CD8-positive, alpha-beta memory T cell (primary cell): ENCODE measurements at regions not wholly inside any gene's neighbourhood (a gene's known extent, or its start where the extent isn't known, plus 50 kb on each side); places are given as distances from the start of the nearest gene placed in this dataset.
"Not testable (repeated sequence)": the region's sequence is repeated elsewhere in the genome, so short reads cannot be mapped to it uniquely, and the experiment has no call there.

Source experiments
- CTCF ChIA-PET: fragments of 350-600 bp; sonication (Branson Sonifier 250); formaldehyde crosslinking; loops from one replicate; lab custom pipeline; 2021; ENCODE audit warnings: antibody characterized with exemption; lab: Charles Lee
- POLR2A ChIA-PET: fragments of 350-600 bp; sonication (Branson Sonifier 250); formaldehyde crosslinking; loops from one replicate; lab custom pipeline; 2021; ENCODE audit warnings: antibody characterized with exemption; lab: Charles Lee
- DNase-seq, 5 donors: peaks; one replicate each; pipeline versions ENCODE4 v3.0.0 to v3.0.0-alpha.2; 2020 to 2022; ENCODE audit warnings: mixed read lengths in 1 of 5
- H3K27ac ChIP-seq: one replicate; pipeline ENCODE4 v1.7.0; 2013; ENCODE audit warnings: low read depth, mild to moderate bottlenecking, low read length, moderate library complexity
- H3K27me3 ChIP-seq: 2 replicates; pipeline ENCODE4 v1.7.0; 2013; ENCODE audit warnings: low read length, mild to moderate bottlenecking; ENCODE audit not compliant: insufficient read depth, poor library complexity, severe bottlenecking
- H3K36me3 ChIP-seq: 2 replicates; pipeline ENCODE4 v1.7.0; 2013; ENCODE audit warnings: mild to moderate bottlenecking, low read length, moderate library complexity; ENCODE audit not compliant: insufficient read depth
- H3K4me1 ChIP-seq: 2 replicates; pipeline ENCODE4 v1.7.0; 2013; ENCODE audit warnings: mild to moderate bottlenecking, low read length, moderate library complexity; ENCODE audit not compliant: insufficient read depth
- H3K4me3 ChIP-seq: 2 replicates; pipeline ENCODE4 v1.7.0; 2013; ENCODE audit warnings: mild to moderate bottlenecking, low read length
- H3K9me3 ChIP-seq: 2 replicates; pipeline ENCODE4 v1.7.0; 2013; ENCODE audit warnings: mild to moderate bottlenecking, low read length
- H3K27ac Mint-ChIP-seq, 8 donors: one replicate each; pipeline ENCODE4 v1.8.0; 2020 to 2021; ENCODE audit warnings: mixed read lengths in 8 of 8, mild to moderate bottlenecking in 6 of 8, inconsistent platforms in 3 of 8, moderate library complexity in 3 of 8
- H3K27me3 Mint-ChIP-seq, 2 donors: one replicate each; pipeline ENCODE4 v1.8.0; 2020 to 2021; ENCODE audit warnings: mixed read lengths in 2 of 2, mild to moderate bottlenecking in 1 of 2, moderate library complexity in 1 of 2
- H3K36me3 Mint-ChIP-seq, 3 donors: one replicate each; pipeline ENCODE4 v1.8.0; 2020 to 2021; ENCODE audit warnings: mixed read lengths in 3 of 3, inconsistent platforms in 1 of 3, mild to moderate bottlenecking in 1 of 3
- H3K4me1 Mint-ChIP-seq, 3 donors: one replicate each; pipeline ENCODE4 v1.8.0; 2020 to 2021; ENCODE audit warnings: mixed read lengths in 3 of 3, inconsistent platforms in 1 of 3, mild to moderate bottlenecking in 1 of 3
- H3K4me3 Mint-ChIP-seq, 7 donors: one replicate each; pipeline ENCODE4 v1.8.0; 2020 to 2021; ENCODE audit warnings: mixed read lengths in 7 of 7, mild to moderate bottlenecking in 6 of 7, moderate library complexity in 4 of 7, inconsistent platforms in 2 of 7
- H3K9me3 Mint-ChIP-seq, 5 donors: one replicate each; pipeline ENCODE4 v1.8.0; 2020 to 2022; ENCODE audit warnings: mixed read lengths in 5 of 5, mild to moderate bottlenecking in 3 of 5, moderate library complexity in 2 of 5, inconsistent platforms in 1 of 5

- Histone ChIP-seq H3K36me3 (no peaks in the 10 kb centered on the region), H3K27ac (no peak overlapping the region), H3K4me1 (no peaks in the 10 kb centered on the region), H3K4me3 (no peak overlapping the region), H3K27me3 (no peaks in the 10 kb centered on the region), H3K9me3 (no peaks in the 10 kb centered on the region)
- Mint-ChIP-seq H3K4me1 (no peaks in the 10 kb centered on the region), H3K9me3 (peaks cover 0 to 2% (median 0%) of the 10 kb centered on the region in 5 donors), H3K36me3 (no peaks in the 10 kb centered on the region), H3K27ac (no peak overlapping the region), H3K27me3 (peaks cover 14 to 25% of the 10 kb centered on the region in 2 donors), H3K4me3 (no peak overlapping the region)
- CTCF ChIA-PET = no interaction called here
- DNase-seq = no peak
- POLR2A ChIA-PET = no interaction called here
These were observed 81.8 kb upstream of the ALCAM start for GRCh38 chr3:105284876-105285275.

DNA sequence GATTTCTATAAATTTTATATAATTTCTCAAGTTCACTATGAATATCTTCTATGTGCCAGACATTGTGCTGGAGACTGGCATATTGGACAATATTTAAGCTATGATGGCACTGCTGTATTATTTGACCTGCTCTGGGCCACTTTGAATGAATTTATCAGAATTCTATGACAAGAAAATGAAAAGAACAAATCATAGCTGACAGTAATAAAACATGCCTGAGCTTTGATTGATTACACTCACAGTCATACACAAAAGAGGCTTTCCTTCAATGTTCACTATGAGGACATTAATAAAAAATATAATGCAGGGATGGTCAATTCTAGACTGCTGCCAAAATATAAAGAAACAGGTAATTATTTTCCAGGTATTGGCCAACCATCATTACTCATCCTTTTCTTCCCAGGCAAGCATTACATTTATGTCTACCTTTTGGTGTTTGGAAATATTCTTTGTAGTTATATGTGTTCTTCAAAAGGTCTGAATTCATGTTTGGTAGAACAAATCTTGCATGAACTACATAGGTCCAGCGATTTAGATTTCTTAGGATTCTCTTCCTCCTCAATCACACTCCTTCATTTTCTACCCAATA is 81.0 kb upstream of the ALCAM start:
- Histone ChIP-seq H3K36me3 (no peaks in the 10 kb centered on the region), H3K27me3 (no peaks in the 10 kb centered on the region), H3K9me3 (no peaks in the 10 kb centered on the region), H3K4me1 (no peaks in the 10 kb centered on the region), H3K27ac (no peak overlapping the region), H3K4me3 (no peak overlapping the region)
- H3K9me3 Mint-ChIP-seq = peaks cover 0 to 4% (median 0%) of the 10 kb centered on the region in 5 donors
- POLR2A ChIA-PET = no interaction called here
- no peaks in the 10 kb centered on the region for H3K36me3 Mint-ChIP-seq
- H3K27me3 Mint-ChIP-seq = peaks cover 14 to 25% of the 10 kb centered on the region in 2 donors
- H3K4me1 Mint-ChIP-seq = no peaks in the 10 kb centered on the region
- no peak overlapping the region for H3K4me3 Mint-ChIP-seq
- no peak for DNase-seq
- no peak overlapping the region for H3K27ac Mint-ChIP-seq
- CTCF ChIA-PET = no interaction called here

DNA sequence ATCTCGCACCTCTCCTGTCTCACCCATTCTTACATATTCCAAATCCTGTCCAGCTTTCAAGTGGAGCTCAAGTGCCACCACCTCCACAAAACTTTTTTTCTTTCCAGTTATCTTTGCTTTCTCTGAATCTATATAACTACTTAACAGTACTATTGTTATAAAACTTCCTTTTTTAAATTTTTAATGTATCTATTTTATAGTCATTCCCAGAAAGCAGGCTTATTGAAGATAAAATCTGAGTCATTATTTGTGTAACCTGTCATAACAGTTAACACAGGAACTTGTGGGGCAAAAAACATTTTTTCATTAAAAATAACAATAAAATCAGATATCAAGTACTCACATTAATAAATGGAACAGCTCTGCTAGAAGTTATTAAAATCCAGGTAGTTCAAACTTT is 73.3 kb upstream of the ALCAM start:
- no peaks in the 10 kb centered on the region for H3K36me3 Mint-ChIP-seq
- Histone ChIP-seq H3K4me1 (no peaks in the 10 kb centered on the region), H3K27me3 (no peaks in the 10 kb centered on the region), H3K9me3 (no peaks in the 10 kb centered on the region), H3K4me3 (no peak overlapping the region), H3K36me3 (no peaks in the 10 kb centered on the region), H3K27ac (no peak overlapping the region)
- no peak overlapping the region for H3K27ac Mint-ChIP-seq
- no peaks in the 10 kb centered on the region for H3K4me1 Mint-ChIP-seq
- H3K9me3 Mint-ChIP-seq = peaks cover 0 to 11% (median 8%) of the 10 kb centered on the region in 5 donors
- ChIA-PET CTCF (no interaction called here), POLR2A (no interaction called here)
- peaks cover 3 to 12% of the 10 kb centered on the region in 2 donors for H3K27me3 Mint-ChIP-seq
- H3K4me3 Mint-ChIP-seq = no peak overlapping the region
- DNase-seq = no peak

- POLR2A ChIA-PET, H3K36me3 Mint-ChIP-seq: not testable (repeated sequence)
These were observed 70.4 kb upstream of the ALCAM start for GRCh38 chr3:105296182-105296822.

GRCh38 chr3:105304487-105304886 is 62.2 kb upstream of the ALCAM start:
- H3K4me3 Mint-ChIP-seq = no peak overlapping the region
- H3K4me1 ChIP-seq = no peaks in the 10 kb centered on the region
- H3K27me3 Mint-ChIP-seq = peaks cover 5% of the 10 kb centered on the region in 2 donors
- ChIA-PET POLR2A (no interaction called here), CTCF (no interaction called here)
- no peaks in the 10 kb centered on the region for H3K36me3 Mint-ChIP-seq
- H3K4me1 Mint-ChIP-seq = no peaks in the 10 kb centered on the region
- H3K27ac ChIP-seq = no peak overlapping the region
- H3K4me3 ChIP-seq = no peak overlapping the region
- H3K27me3 ChIP-seq = no peaks in the 10 kb centered on the region
- no peak overlapping the region for H3K27ac Mint-ChIP-seq
- no peaks in the 10 kb centered on the region for H3K36me3 ChIP-seq
- H3K9me3 Mint-ChIP-seq = peaks cover 12 to 28% (median 21%) of the 10 kb centered on the region in 5 donors
- DNase-seq = no peak
- H3K9me3 ChIP-seq = no peaks in the 10 kb centered on the region

More at GRCh38 chr3:105296182-105296822, 70.4 kb upstream of the ALCAM start:
- H3K27ac ChIP-seq, H3K4me3 Mint-ChIP-seq, H3K27ac Mint-ChIP-seq, CTCF ChIA-PET, H3K27me3 ChIP-seq, H3K4me3 ChIP-seq, H3K4me1 ChIP-seq, H3K36me3 ChIP-seq, DNase-seq, H3K9me3 ChIP-seq, H3K4me1 Mint-ChIP-seq: not testable (repeated sequence)
- H3K9me3 Mint-ChIP-seq = peaks cover 0 to 13% (median 8%) of the 10 kb centered on the region in 5 donors
- H3K27me3 Mint-ChIP-seq = peaks cover 3 to 12% of the 10 kb centered on the region in 2 donors

GRCh38 chr3:105315144-105315543 is 51.6 kb upstream of the ALCAM start:
- POLR2A ChIA-PET = no interaction called here
- Mint-ChIP-seq H3K27me3 (peaks cover 2 to 6% of the 10 kb centered on the region in 2 donors), H3K4me3 (no peak overlapping the region)

GRCh38 chr3:105315815-105316214 is 50.9 kb upstream of the ALCAM start:
- peaks cover 0 to 1% (median 0%) of the 10 kb centered on the region in 5 donors for H3K9me3 Mint-ChIP-seq

More at GRCh38 chr3:105315144-105315543, 51.6 kb upstream of the ALCAM start:
- H3K9me3 ChIP-seq = no peaks in the 10 kb centered on the region
- H3K27ac ChIP-seq = no peak overlapping the region
- H3K36me3 Mint-ChIP-seq = no peaks in the 10 kb centered on the region
- CTCF ChIA-PET = no interaction called here
- no peak overlapping the region for H3K4me3 ChIP-seq
- H3K4me1 Mint-ChIP-seq = no peaks in the 10 kb centered on the region
- DNase-seq = no peak
- H3K27ac Mint-ChIP-seq = no peak overlapping the region
- H3K27me3 ChIP-seq = no peaks in the 10 kb centered on the region
- H3K36me3 ChIP-seq = no peaks in the 10 kb centered on the region
- no peaks in the 10 kb centered on the region for H3K4me1 ChIP-seq
- H3K9me3 Mint-ChIP-seq = peaks cover 0 to 6% (median 0%) of the 10 kb centered on the region in 5 donors

DNA sequence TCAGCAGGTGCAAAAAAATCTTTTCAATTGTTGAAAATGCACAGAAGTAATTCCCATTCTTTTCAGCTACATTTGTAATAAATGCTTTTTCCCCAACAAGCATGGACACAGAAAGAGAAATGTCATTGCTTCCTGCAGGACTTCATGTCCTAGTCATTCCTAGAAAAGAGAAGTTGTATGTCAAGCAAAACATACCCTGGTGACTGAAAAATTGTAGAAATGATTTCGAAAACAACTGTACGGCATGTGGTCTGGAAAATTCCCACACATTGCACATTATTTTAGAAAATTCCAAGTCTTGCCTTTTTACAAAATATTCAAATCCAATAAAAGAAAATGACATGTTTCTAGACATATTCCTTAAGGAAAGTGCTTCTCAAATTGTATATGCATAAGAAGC is 50.4 kb upstream of the ALCAM start:
- H3K4me3 ChIP-seq = no peak overlapping the region
- Mint-ChIP-seq H3K4me1 (no peaks in the 10 kb centered on the region), H3K27me3 (peaks cover 2 to 6% of the 10 kb centered on the region in 2 donors), H3K4me3 (no peak overlapping the region), H3K27ac (no peak overlapping the region), H3K36me3 (no peaks in the 10 kb centered on the region), H3K9me3 (no peaks in the 10 kb centered on the region)
- no peak overlapping the region for H3K27ac ChIP-seq
- ChIA-PET POLR2A (no interaction called here), CTCF (no interaction called here)
- no peaks in the 10 kb centered on the region for H3K27me3 ChIP-seq
- H3K36me3 ChIP-seq = no peaks in the 10 kb centered on the region
- H3K4me1 ChIP-seq = no peaks in the 10 kb centered on the region
- no peak for DNase-seq
- H3K9me3 ChIP-seq = no peaks in the 10 kb centered on the region

More at GRCh38 chr3:105315815-105316214, 50.9 kb upstream of the ALCAM start:
- peaks cover 2 to 6% of the 10 kb centered on the region in 2 donors for H3K27me3 Mint-ChIP-seq
- Histone ChIP-seq H3K4me3 (no peak overlapping the region), H3K36me3 (no peaks in the 10 kb centered on the region), H3K4me1 (no peaks in the 10 kb centered on the region), H3K9me3 (no peaks in the 10 kb centered on the region), H3K27me3 (no peaks in the 10 kb centered on the region), H3K27ac (no peak overlapping the region)
- H3K27ac Mint-ChIP-seq = no peak overlapping the region
- CTCF ChIA-PET = no interaction called here
- no peaks in the 10 kb centered on the region for H3K36me3 Mint-ChIP-seq
- POLR2A ChIA-PET = no interaction called here
- no peaks in the 10 kb centered on the region for H3K4me1 Mint-ChIP-seq
- no peak for DNase-seq
- H3K4me3 Mint-ChIP-seq = no peak overlapping the region
